GM21390 (cell line): ENCODE measurements at regions not wholly inside any gene's neighbourhood (a gene's known extent, or its start where the extent isn't known, plus 50 kb on each side); places are given as distances from the start of the nearest gene placed in this dataset.
A peak's percentile ranks its signal among the peaks of the same experiment; 100 is the strongest.
"Not testable (repeated sequence)": the region's sequence is repeated elsewhere in the genome, so short reads cannot be mapped to it uniquely, and the experiment has no call there.

Experiments
- ATAC-seq: cut with Tn5 transposase; IDR thresholded peaks from one replicate; pipeline ENCODE4 v1.9.1; 2021; ENCODE audit not compliant: unreplicated experiment

GRCh38 chr6:135644394-135644793, 146.9 kb upstream of the AHI1 start:
- ATAC-seq = no peak

- ATAC-seq = no peak
These were observed 150.0 kb upstream of the AHI1 start for GRCh38 chr6:135647521-135647920.

GRCh38 chr6:135651964-135652755, 154.6 kb upstream of the AHI1 start:
- peak; percentile 99 for ATAC-seq

GRCh38 chr6:135655055-135655454, 157.5 kb upstream of the AHI1 start:
- ATAC-seq = no peak

- ATAC-seq = no peak
These were observed 159.7 kb upstream of the AHI1 start for GRCh38 chr6:135657207-135657606.

- ATAC-seq = no peak
These were observed 160.9 kb upstream of the AHI1 start for GRCh38 chr6:135658481-135658880.

- ATAC-seq = no peak
These were observed 161.4 kb upstream of the AHI1 start for GRCh38 chr6:135658916-135659315.

- ATAC-seq = no peak
These were observed 167.0 kb upstream of the AHI1 start for GRCh38 chr6:135664527-135664926.

GRCh38 chr6:135665935-135666334, 168.4 kb upstream of the AHI1 start:
- ATAC-seq = no peak

GRCh38 chr6:135667691-135668455, 170.3 kb upstream of the AHI1 start:
- no peak for ATAC-seq

GRCh38 chr6:135672256-135672655, 174.7 kb upstream of the AHI1 start:
- ATAC-seq = no peak

GRCh38 chr6:135673501-135674309, 176.2 kb upstream of the AHI1 start:
- no peak for ATAC-seq

GRCh38 chr6:135675026-135675425, 176.5 kb upstream of the PDE7B start:
- no peak for ATAC-seq

GRCh38 chr6:135675862-135676261, 175.6 kb upstream of the PDE7B start:
- ATAC-seq = no peak

- ATAC-seq = no peak
These were observed 170.3 kb upstream of the PDE7B start for GRCh38 chr6:135680964-135681913.

- ATAC-seq = no peak
These were observed 164.7 kb upstream of the PDE7B start for GRCh38 chr6:135686784-135687301.

- not testable (repeated sequence) for ATAC-seq
These were observed 163.0 kb upstream of the PDE7B start for GRCh38 chr6:135688476-135688875.

GRCh38 chr6:135692426-135692825, 159.1 kb upstream of the PDE7B start:
- ATAC-seq = no peak

- ATAC-seq = no peak
These were observed 157.6 kb upstream of the PDE7B start for GRCh38 chr6:135693811-135694370.

GRCh38 chr6:135699705-135700104, 151.8 kb upstream of the PDE7B start:
- no peak for ATAC-seq
